ENCODE measurements at regions not wholly inside any gene's neighbourhood (a gene's known extent, or its start where the extent isn't known, plus 50 kb on each side); places are given as distances from the start of the nearest gene placed in this dataset.
A peak's percentile ranks its signal among the peaks of the same experiment; 100 is the strongest.
"Not testable (repeated sequence)": the region's sequence is repeated elsewhere in the genome, so short reads cannot be mapped to it uniquely, and the experiment has no call there.

- intact Hi-C loops (cut with DNase I) = no loop called here
- no peak for DNase-seq
- ATAC-seq = no peak
Observed at GRCh38 chr18:25538175-25538922, 186.4 kb upstream of the ZNF521 start.

- ATAC-seq (no peak), DNase-seq (no peak)
- intact Hi-C loops (cut with DNase I) = no loop called here
Observed at GRCh38 chr18:25535495-25535894, 183.5 kb upstream of the ZNF521 start.

DNA sequence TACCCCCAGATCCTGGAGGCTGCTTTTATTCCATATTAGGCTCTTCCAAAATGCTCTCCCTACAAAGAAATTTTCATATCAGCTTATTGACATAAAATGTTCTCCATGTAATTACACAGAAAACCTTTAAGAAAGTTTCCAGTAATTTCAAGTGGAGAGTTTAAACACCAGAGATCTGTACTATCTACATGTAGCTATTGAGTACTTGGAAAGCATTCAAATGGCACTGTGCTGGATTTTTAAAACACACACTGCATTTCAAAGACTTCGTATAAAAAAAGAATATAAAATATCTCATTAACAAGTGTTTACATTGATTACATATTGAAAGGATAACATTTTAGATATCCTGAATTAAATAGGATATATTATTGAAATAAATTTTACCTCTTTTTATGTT, 182.4 kb upstream of the ZNF521 start:
- intact Hi-C loops (cut with DNase I) = no loop called here

GRCh38 chr18:25533218-25533617, 181.3 kb upstream of the ZNF521 start:
- intact Hi-C loops (cut with DNase I) = no loop called here
- ATAC-seq (no peak), DNase-seq (no peak)

More for the DNA sequence above, 182.4 kb upstream of the ZNF521 start:
- DNase-seq (no peak), ATAC-seq (no peak)

DNA sequence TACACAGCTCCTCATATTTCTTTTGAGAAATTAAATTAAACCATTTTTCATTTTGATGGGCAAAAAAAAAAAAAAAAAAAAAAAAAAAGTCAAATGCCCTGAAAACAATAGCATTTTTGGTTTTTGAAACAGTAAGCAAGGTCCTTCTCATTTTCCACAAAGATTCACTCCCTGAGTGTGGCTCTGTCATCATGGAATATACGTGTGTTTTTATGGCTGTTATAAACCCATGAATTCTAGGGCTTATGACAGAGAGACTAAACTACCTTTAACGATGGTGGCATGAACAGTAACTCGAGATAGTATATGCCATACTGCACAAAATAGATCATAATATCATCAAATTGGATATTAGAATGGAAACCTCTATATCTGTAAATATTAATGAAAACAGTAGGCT, 179.2 kb upstream of the ZNF521 start:
- ATAC-seq (no peak), DNase-seq (no peak)
- intact Hi-C loops (cut with DNase I) = no loop called here

GRCh38 chr18:25525789-25526188, 173.8 kb upstream of the ZNF521 start:
- DNase-seq; intact Hi-C loops (cut with DNase I); ATAC-seq: not testable (repeated sequence)

- no peak for DNase-seq
- intact Hi-C loops (cut with DNase I) = no loop called here
- ATAC-seq = no peak
Observed at GRCh38 chr18:25518716-25519053, 166.7 kb upstream of the ZNF521 start.

GRCh38 chr18:25517881-25518715, 166.1 kb upstream of the ZNF521 start:
- intact Hi-C loops (cut with DNase I) = no loop called here
- no peak for DNase-seq
- no peak for ATAC-seq

DNA sequence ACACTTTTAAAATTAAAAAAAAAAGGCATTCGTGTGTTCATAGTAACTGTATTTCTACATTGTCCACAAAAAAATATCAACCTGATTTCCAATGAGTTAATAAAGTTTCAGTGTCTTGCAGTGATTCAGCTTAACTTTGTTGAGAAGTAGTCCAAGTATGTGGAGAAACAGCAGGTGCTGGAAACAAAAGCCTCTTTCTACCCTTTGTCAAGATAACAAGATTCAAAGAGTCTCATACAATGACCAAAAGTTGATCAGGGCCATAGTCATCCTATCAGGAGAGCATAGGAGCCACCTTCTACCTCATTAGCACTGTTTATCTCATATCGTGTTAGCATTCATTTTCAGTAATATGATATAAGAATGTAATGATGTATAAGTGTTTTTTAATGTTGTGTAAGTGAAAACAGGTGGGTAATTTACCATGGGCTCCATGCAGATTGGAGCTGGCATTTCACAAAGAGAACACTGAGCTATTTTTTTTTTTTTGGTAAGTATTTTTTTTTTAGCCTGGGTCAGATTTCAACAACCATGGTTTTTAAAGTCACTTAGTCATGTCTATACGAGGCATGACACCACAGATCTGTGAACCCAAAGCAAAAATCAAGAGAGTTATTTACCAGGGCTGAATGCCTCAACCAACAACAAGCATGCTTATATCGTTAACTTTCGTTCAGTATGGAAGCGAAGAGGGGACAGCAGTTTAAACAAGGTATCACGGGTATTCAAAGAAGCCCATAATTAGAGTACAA, 165.0 kb upstream of the ZNF521 start:
- no peak for DNase-seq
- intact Hi-C loops (cut with DNase I) = no loop called here
- no peak for ATAC-seq

DNA sequence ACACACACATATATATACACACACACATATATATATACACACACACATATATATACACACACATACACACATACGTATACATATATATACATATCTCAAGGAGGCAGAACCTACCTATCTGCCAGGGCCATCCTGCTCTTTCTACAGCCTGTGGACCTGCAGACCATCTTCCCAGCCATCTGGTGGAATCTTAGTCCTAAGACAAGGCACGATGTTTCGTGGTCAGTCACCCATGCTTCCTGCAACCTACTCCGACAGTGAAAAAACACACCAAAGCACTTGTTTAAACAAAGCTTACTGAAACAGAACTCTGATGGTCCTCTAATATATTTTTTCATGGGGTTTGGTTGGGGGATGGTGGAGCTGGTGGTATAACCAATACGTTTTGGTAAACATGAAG, 164.2 kb upstream of the ZNF521 start:
- intact Hi-C loops (cut with DNase I) = no loop called here
- ATAC-seq (no peak), DNase-seq (no peak)

- DNase-seq (no peak), ATAC-seq (no peak)
- intact Hi-C loops (cut with DNase I) = no loop called here
Observed at GRCh38 chr18:25510096-25510495, 158.1 kb upstream of the ZNF521 start.

- ATAC-seq = peak; percentile 97 to 99
Observed at GRCh38 chr18:25503567-25504081, 151.7 kb upstream of the ZNF521 start.

DNA sequence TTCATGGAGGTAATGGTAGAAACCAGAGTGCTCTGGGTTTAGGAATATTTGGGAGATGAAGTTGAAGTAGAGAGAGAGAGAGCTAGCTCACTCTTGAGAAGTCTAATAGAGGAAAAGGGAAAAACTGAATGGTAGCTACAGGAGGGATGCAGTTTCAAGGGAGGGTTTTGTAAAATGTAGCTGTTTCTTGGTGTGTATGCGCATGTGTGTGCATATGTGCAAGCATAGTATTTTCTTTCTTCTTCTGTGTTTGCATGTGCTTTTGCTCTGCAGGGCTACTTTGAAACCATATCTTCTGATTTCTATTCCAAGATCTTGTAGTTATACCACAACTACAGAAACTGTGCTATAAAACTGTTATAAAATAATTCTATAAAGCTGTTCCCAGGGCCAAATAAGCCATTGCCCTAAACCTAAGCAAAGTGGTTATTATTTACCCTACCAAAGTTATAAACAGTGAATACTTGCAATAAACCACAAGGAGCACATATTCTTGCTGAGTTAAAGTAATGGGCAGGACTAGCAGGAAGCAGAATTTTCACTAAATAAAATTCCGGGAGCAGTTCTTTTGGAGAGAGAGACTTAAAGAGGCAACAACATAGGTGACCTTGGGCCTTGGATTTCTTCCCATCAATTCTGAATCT, 145.3 kb upstream of the ZNF521 start:
- intact Hi-C loops (cut with DNase I) = no loop called here
- DNase-seq (no peak), ATAC-seq (no peak)

More at GRCh38 chr18:25503567-25504081, 151.7 kb upstream of the ZNF521 start:
- intact Hi-C loops (cut with DNase I) = loop anchor here in 1 of 2 donors (5.0 kb wide), 1 partner anchor 151 kb away; the partner anchor contains the start of gene ZNF521
- DNase-seq = peak; percentile 69

DNA sequence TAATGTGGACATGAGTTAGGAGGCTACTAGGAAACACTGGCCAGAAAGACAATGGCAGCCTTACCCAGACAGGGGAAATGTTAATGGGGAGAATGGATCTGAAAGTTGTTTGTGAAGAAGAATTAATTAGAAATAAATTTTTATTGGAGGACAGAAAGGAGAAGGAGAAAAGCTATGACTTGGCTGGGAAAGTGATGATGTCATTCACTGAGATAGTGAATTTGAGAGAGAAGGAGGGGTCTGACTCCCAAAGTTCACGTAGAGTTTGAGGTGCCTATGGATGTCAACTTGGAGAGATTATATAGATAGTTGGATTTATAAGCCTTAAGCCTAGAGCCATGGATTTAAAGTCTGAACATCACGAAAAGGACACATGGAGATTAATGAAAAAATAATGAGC, 144.6 kb upstream of the ZNF521 start:
- no peak for ATAC-seq
- no peak for DNase-seq
- intact Hi-C loops (cut with DNase I) = no loop called here

GRCh38 chr18:25495606-25496005, 143.6 kb upstream of the ZNF521 start:
- intact Hi-C loops (cut with DNase I) = no loop called here
- ATAC-seq (no peak), DNase-seq (no peak)

GRCh38 chr18:25494888-25495287, 142.9 kb upstream of the ZNF521 start:
- intact Hi-C loops (cut with DNase I) = no loop called here
- DNase-seq (no peak), ATAC-seq (no peak)

GRCh38 chr18:25493401-25493800, 141.4 kb upstream of the ZNF521 start:
- ATAC-seq (no peak), DNase-seq (no peak)
- intact Hi-C loops (cut with DNase I) = no loop called here

DNA sequence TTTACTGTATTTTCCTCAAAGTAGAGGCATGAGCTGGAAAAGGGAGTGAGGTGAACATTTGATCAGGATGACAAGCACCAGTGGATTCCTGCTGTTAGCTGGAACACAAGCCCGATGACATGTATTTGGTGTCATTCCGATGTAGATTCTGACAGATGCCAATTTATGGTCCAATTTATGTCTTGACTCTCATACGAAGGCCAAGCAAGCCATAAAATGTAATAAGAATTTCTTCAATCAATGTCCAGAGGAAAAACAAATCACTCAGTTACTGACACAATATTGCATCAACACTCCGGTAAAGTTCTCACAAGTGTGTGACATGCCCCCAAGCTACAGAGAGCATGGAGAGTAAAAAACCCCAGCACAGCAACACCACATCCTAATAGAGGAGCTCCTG, 138.3 kb upstream of the ZNF521 start:
- no peak for ATAC-seq
- intact Hi-C loops (cut with DNase I) = no loop called here
- DNase-seq = no peak

DNA sequence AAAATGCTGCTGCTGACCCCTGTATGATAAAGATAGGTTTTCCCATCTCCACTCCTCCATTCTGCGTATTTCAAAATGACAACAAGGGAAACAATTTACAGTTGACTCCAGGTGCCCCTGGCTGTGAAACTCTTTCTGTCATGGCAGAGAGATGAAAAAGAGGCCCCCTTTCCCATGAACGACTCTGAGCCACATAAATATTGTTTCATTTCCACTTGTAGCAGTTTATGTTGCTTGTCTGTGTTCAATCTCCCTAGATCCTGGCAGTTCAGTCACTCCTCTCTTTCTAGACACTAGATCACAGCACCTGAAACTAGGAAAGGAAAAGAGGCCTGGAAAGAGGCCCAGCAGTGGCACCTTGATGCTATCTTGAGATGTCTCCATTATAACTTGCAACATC, 121.0 kb upstream of the ZNF521 start:
- intact Hi-C loops (cut with DNase I) = no loop called here
- ATAC-seq = no peak
- no peak for DNase-seq

Data from left cardiac atrium (tissue), 4 donors.